ENCODE measurements at regions not wholly inside any gene's neighbourhood (a gene's known extent, or its start where the extent isn't known, plus 50 kb on each side); places are given as distances from the start of the nearest gene placed in this dataset.

DNA sequence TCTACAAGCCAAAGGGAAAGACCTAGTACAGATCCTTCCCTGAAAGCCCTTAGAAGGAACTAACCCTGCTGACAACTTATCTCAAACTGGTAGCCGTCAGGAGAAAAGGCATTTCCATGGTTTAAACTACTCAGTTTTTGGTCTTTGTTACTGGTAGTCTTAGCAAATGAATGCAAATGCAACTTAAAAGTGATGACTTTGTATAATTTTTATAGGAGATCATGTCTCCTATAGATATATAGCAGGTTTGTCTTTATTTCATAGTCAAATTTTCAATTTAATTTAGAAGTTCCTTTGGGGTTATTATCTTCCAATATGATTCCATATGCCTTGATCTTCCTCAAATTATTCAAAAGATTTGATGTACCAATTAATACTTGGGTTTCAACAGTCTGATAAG lies 1173.0 kb upstream of the CNTN5 start (continued):
- TF ChIP-seq, protein P1, sequence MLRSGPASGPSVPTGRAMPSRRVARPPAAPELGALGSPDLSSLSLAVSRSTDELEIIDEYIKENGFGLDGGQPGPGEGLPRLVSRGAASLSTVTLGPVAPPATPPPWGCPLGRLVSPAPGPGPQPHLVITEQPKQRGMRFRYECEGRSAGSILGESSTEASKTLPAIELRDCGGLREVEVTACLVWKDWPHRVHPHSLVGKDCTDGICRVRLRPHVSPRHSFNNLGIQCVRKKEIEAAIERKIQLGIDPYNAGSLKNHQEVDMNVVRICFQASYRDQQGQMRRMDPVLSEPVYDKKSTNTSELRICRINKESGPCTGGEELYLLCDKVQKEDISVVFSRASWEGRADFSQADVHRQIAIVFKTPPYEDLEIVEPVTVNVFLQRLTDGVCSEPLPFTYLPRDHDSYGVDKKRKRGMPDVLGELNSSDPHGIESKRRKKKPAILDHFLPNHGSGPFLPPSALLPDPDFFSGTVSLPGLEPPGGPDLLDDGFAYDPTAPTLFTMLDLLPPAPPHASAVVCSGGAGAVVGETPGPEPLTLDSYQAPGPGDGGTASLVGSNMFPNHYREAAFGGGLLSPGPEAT (IDR thresholded peaks at IDR 0.05; ENCODE audit: low read depth) = no peak
- TF ChIP-seq MTA2 (IDR thresholded peaks at IDR 0.05; ENCODE audit: low read depth) (no peak), POU2F2 (IDR thresholded peaks at IDR 0.05; ENCODE audit: borderline replicate concordance, low read depth, low read length) (no peak), TCF12 (IDR thresholded peaks at IDR 0.05; ENCODE audit: low read depth, low read length) (no peak), WRNIP1 (IDR thresholded peaks at IDR 0.05; ENCODE audit: borderline replicate concordance, low read depth, low read length) (no peak)
- TF ChIP-seq, protein P2, sequence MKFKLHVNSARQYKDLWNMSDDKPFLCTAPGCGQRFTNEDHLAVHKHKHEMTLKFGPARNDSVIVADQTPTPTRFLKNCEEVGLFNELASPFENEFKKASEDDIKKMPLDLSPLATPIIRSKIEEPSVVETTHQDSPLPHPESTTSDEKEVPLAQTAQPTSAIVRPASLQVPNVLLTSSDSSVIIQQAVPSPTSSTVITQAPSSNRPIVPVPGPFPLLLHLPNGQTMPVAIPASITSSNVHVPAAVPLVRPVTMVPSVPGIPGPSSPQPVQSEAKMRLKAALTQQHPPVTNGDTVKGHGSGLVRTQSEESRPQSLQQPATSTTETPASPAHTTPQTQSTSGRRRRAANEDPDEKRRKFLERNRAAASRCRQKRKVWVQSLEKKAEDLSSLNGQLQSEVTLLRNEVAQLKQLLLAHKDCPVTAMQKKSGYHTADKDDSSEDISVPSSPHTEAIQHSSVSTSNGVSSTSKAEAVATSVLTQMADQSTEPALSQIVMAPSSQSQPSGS (IDR thresholded peaks at IDR 0.05; ENCODE audit: low read length) = no peak

DNA sequence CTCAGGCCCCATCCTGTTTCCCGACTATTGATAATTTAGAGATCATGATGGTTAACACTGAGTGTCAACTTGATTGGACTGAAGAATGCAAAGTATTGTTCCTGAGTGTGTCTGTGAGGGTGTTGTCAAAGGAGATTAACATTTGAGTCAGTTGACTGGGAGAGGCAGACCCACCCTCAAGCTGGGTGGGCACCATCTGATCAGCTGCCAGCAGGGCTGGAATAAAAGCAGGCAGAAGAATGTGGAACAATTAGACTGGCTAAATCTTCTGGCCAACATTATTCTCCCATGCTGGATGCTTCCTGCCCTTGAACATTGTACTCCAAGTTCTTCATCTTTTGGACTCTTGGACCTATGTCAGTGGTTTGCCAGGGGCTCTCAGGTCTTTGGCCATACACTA lies 1170.0 kb upstream of the CNTN5 start:
- H4K20me1 ChIP-seq (ENCODE audit: control insufficient read depth, insufficient read depth) = no peaks in the 10 kb centered on the region
- no peak overlapping the region for H3K27ac ChIP-seq (ENCODE audit: control insufficient read depth, insufficient read depth)
- FAIRE-seq (no peak), ATAC-seq (no peak), DNase-seq (ENCODE audit: low read depth, low spot score) (no peak)
- ChIA-PET POLR2A (no interaction called here), RAD21 (ENCODE audit: unreplicated experiment) (no interaction called here), CTCF (no interaction called here), SMC1A (ENCODE audit: uncharacterized antibody, unreplicated experiment) (no interaction called here)
- intact Hi-C loops (cut with micrococcal nuclease; ENCODE audit: unreplicated experiment) = no loop called here
- H3K9me3 ChIP-seq (replicated peaks; ENCODE audit: control insufficient read depth, insufficient read depth, low read length) = no peaks in the 10 kb centered on the region
- no peak overlapping the region for H2AFZ ChIP-seq (ENCODE audit: control insufficient read depth, low read depth, low read length)
- in situ Hi-C loops (cut with MboI) = no loop called here
- H3K79me2 ChIP-seq (ENCODE audit: control insufficient read depth, insufficient read depth, low read length) = no peaks in the 10 kb centered on the region
- H3K4me1 ChIP-seq (ENCODE audit: control insufficient read depth, insufficient read depth, low read length) = no peaks in the 10 kb centered on the region
- no peak overlapping the region for H3K9ac ChIP-seq (ENCODE audit: control insufficient read depth, insufficient read depth, low read length)
- H3K4me3 ChIP-seq = no peak overlapping the region
- WGBS (ENCODE audit: insufficient coverage, insufficient replicate concordance, low lambda C conversion rate, missing lambda C conversion rate) = 81% methylated on average over 1 of the region's 1 CpG
- no peak overlapping the region for H3K4me2 ChIP-seq (ENCODE audit: control insufficient read depth, insufficient read depth)
- H3K27me3 ChIP-seq (replicated peaks in 1 of 2; ENCODE audit: control insufficient read depth in 2 of 2, insufficient read depth in 2 of 2, low read length in 1 of 2) = no peaks in the 10 kb centered on the region
- TF ChIP-seq KLF5 (IDR thresholded peaks at IDR 0.05; ENCODE audit: partially characterized antibody) = no peak
- TF ChIP-seq POLR2AphosphoS5 (IDR thresholded peaks at IDR 0.05; ENCODE audit: low read length) = no peak
- TF ChIP-seq MTA2 (IDR thresholded peaks at IDR 0.05; ENCODE audit: low read depth) = no peak
- no peak for TF ChIP-seq IKZF2 (IDR thresholded peaks at IDR 0.05)
- no peak for TF ChIP-seq SMC3 (IDR thresholded peaks at IDR 0.05; ENCODE audit: borderline replicate concordance, low read length)
- no peak for TF ChIP-seq SRF (IDR thresholded peaks at IDR 0.05; ENCODE audit: low read depth in 2 of 2, low read length in 2 of 2)
- TF ChIP-seq, protein P3, sequence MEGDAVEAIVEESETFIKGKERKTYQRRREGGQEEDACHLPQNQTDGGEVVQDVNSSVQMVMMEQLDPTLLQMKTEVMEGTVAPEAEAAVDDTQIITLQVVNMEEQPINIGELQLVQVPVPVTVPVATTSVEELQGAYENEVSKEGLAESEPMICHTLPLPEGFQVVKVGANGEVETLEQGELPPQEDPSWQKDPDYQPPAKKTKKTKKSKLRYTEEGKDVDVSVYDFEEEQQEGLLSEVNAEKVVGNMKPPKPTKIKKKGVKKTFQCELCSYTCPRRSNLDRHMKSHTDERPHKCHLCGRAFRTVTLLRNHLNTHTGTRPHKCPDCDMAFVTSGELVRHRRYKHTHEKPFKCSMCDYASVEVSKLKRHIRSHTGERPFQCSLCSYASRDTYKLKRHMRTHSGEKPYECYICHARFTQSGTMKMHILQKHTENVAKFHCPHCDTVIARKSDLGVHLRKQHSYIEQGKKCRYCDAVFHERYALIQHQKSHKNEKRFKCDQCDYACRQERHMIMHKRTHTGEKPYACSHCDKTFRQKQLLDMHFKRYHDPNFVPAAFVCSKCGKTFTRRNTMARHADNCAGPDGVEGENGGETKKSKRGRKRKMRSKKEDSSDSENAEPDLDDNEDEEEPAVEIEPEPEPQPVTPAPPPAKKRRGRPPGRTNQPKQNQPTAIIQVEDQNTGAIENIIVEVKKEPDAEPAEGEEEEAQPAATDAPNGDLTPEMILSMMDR (IDR thresholded peaks at IDR 0.05 in 2 of 3, conservative IDR thresholded peaks at IDR 0.05 in 1 of 3; ENCODE audit: control insufficient read depth in 2 of 3, extremely low read depth in 1 of 3, insufficient read depth in 1 of 3, low read depth in 3 of 3, low read length in 3 of 3) = no peak
- no peak for TF ChIP-seq TAF1 (IDR thresholded peaks at IDR 0.05; ENCODE audit: borderline replicate concordance, low read depth, low read length)
- BruUV-seq (replicated peaks) = no TSS peak
- H3K36me3 ChIP-seq (ENCODE audit: control insufficient read depth in 2 of 2, insufficient read depth in 2 of 2, low read length in 1 of 2) = no peaks in the 10 kb centered on the region

All from GM12878 (cell line).